Transverse colon (tissue), 3 donors: ENCODE measurements at regions not wholly inside any gene's neighbourhood (a gene's known extent, or its start where the extent isn't known, plus 50 kb on each side); places are given as distances from the start of the nearest gene placed in this dataset.

Experiments used
- POLR2A ChIP-seq: fragments of 450-650 bp; IDR thresholded peaks from one replicate; pipeline ENCODE4 v1.6.1; 2016; ENCODE audit warnings: antibody characterized with exemption, mild to moderate bottlenecking, moderate library complexity
- POLR2AphosphoS5 ChIP-seq, 3 donors: sonication (generic); formaldehyde crosslinking; IDR thresholded peaks; one replicate each; pipeline ENCODE4 v1.6.1; 2016; ENCODE audit warnings: antibody characterized with exemption in 3 of 3

GRCh38 chr12:77493302-77494168 lies 337.2 kb upstream of the NAV3 start:
- no peak for TF ChIP-seq POLR2A
- no peak for TF ChIP-seq POLR2AphosphoS5 (IDR thresholded peaks at IDR 0.05)
